ENCODE measurements at regions not wholly inside any gene's neighbourhood (a gene's known extent, or its start where the extent isn't known, plus 50 kb on each side); places are given as distances from the start of the nearest gene placed in this dataset.

DNA sequence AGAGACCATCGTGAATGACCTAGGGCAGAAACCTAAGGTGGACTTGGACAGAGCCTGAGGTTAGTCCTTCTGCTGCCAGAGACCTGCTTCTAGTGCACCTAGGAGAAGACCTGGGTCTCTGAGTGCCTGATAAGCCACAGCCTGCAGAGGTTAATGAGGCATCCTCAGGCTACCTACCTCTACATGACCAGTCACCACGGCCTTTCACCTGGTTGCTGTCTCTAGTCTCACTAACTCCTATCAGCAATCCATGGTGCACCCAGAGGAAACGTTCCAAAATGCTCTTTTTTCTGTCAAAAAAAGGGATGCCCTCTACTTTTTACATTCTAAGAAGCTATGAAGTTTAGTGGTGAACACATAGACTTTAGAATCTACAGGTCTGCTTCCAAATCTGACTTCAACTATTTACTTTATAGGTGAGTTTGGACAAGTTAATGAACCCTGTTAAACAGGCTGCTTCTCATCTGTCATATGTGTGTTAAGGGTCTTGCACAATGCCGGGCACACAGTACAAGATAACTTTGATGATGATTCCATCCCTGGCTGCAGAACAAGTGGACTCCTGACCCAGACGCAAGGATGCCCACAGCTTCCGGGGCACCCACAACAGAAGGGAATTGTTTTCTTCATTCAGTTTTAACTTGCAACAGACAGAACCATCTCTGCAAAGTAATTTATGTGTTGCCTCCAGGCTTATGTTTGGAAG lies 469.9 kb upstream of the CDH5 start:
- no peaks in the 10 kb centered on the region for H3K27me3 ChIP-seq (ENCODE audit: insufficient read depth, poor library complexity, severe bottlenecking)
- TF ChIP-seq, protein P1, sequence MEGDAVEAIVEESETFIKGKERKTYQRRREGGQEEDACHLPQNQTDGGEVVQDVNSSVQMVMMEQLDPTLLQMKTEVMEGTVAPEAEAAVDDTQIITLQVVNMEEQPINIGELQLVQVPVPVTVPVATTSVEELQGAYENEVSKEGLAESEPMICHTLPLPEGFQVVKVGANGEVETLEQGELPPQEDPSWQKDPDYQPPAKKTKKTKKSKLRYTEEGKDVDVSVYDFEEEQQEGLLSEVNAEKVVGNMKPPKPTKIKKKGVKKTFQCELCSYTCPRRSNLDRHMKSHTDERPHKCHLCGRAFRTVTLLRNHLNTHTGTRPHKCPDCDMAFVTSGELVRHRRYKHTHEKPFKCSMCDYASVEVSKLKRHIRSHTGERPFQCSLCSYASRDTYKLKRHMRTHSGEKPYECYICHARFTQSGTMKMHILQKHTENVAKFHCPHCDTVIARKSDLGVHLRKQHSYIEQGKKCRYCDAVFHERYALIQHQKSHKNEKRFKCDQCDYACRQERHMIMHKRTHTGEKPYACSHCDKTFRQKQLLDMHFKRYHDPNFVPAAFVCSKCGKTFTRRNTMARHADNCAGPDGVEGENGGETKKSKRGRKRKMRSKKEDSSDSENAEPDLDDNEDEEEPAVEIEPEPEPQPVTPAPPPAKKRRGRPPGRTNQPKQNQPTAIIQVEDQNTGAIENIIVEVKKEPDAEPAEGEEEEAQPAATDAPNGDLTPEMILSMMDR (IDR thresholded peaks at IDR 0.05; ENCODE audit: insufficient read depth, low read length), result no peak
- TF ChIP-seq, protein P2, sequence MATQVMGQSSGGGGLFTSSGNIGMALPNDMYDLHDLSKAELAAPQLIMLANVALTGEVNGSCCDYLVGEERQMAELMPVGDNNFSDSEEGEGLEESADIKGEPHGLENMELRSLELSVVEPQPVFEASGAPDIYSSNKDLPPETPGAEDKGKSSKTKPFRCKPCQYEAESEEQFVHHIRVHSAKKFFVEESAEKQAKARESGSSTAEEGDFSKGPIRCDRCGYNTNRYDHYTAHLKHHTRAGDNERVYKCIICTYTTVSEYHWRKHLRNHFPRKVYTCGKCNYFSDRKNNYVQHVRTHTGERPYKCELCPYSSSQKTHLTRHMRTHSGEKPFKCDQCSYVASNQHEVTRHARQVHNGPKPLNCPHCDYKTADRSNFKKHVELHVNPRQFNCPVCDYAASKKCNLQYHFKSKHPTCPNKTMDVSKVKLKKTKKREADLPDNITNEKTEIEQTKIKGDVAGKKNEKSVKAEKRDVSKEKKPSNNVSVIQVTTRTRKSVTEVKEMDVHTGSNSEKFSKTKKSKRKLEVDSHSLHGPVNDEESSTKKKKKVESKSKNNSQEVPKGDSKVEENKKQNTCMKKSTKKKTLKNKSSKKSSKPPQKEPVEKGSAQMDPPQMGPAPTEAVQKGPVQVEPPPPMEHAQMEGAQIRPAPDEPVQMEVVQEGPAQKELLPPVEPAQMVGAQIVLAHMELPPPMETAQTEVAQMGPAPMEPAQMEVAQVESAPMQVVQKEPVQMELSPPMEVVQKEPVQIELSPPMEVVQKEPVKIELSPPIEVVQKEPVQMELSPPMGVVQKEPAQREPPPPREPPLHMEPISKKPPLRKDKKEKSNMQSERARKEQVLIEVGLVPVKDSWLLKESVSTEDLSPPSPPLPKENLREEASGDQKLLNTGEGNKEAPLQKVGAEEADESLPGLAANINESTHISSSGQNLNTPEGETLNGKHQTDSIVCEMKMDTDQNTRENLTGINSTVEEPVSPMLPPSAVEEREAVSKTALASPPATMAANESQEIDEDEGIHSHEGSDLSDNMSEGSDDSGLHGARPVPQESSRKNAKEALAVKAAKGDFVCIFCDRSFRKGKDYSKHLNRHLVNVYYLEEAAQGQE (IDR thresholded peaks at IDR 0.05; ENCODE audit: insufficient replicate concordance, low read depth), result no peak
- TF ChIP-seq SPI1 (IDR thresholded peaks at IDR 0.05; ENCODE audit: borderline replicate concordance, low read depth) (no peak), GABPA (IDR thresholded peaks at IDR 0.05; ENCODE audit: low read depth) (no peak)
- H3K27ac ChIP-seq (replicated peaks), result no peak overlapping the region

DNA sequence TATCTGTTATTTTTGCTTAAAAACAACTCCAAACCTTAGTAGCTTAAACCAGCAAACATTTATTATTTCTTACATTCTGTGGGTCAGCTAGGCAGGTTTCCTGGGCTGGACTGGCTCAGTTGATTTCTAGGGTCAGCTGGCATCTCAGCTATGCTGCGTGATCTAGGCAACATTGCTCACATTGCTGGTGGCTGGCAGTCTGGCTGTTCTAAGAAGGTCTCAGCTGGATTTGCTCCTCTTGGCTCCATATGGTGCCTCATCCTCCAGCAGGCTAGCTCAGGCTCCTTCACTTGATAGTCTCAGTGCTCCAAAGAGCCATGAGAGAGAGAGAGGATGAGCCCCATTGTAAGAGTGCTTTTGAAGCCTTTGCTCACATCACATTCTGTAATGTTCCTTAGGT lies 470.6 kb upstream of the CDH5 start:
- H3K4me3 ChIP-seq (replicated peaks; ENCODE audit: insufficient read depth, low read length), result no peak overlapping the region
- DNase-seq (ENCODE audit: low read depth in 1 of 2, low spot score in 1 of 2), result no peak
- H3K27me3 ChIP-seq (ENCODE audit: insufficient read depth, poor library complexity, severe bottlenecking), result no peaks in the 10 kb centered on the region
- H3K27ac ChIP-seq (replicated peaks), result no peak overlapping the region
- TF ChIP-seq, protein P1 (IDR thresholded peaks at IDR 0.05; ENCODE audit: insufficient read depth, low read length), result no peak
- TF ChIP-seq GABPA (IDR thresholded peaks at IDR 0.05; ENCODE audit: low read depth), result no peak

More for the DNA sequence above, 469.9 kb upstream of the CDH5 start:
- DNase-seq (ENCODE audit: low read depth in 1 of 2, low spot score in 1 of 2), result no peak
- H3K4me3 ChIP-seq (replicated peaks; ENCODE audit: insufficient read depth, low read length), result no peak overlapping the region

DNA sequence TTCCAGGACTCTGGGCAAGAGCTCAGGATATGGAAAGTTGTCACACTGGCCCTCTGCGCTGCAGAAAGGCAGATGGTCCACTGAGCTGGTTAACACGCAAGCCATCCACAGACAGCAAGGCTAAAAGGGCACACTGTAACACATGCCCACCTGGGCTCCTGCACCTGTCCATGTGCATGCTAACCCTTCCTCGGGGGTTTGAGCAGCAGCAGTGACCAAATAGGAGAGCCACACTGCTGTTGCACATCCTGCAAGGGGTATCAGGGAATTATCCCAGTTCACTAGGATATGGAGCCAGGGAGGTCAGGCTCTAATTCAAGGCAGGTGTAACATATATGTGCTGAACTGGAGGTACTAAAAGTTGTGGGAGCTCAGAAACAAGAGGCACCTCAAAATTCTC lies 471.0 kb upstream of the CDH5 start:
- H3K27ac ChIP-seq (replicated peaks), result no peak overlapping the region
- H3K27me3 ChIP-seq (ENCODE audit: insufficient read depth, poor library complexity, severe bottlenecking), result no peaks in the 10 kb centered on the region
- no peak for TF ChIP-seq GABPA (IDR thresholded peaks at IDR 0.05; ENCODE audit: low read depth)
- no peak for TF ChIP-seq SPI1 (IDR thresholded peaks at IDR 0.05; ENCODE audit: borderline replicate concordance, low read depth)
- TF ChIP-seq, protein P1 (IDR thresholded peaks at IDR 0.05; ENCODE audit: insufficient read depth, low read length), result no peak
- TF ChIP-seq, protein P2 (IDR thresholded peaks at IDR 0.05; ENCODE audit: insufficient replicate concordance, low read depth), result no peak
- TF ChIP-seq POLR2AphosphoS5 (IDR thresholded peaks at IDR 0.05; ENCODE audit: low read depth), result no peak
- no peak for DNase-seq (ENCODE audit: low read depth in 1 of 2, low spot score in 1 of 2)
- H3K4me3 ChIP-seq (replicated peaks; ENCODE audit: insufficient read depth, low read length), result no peak overlapping the region

DNA sequence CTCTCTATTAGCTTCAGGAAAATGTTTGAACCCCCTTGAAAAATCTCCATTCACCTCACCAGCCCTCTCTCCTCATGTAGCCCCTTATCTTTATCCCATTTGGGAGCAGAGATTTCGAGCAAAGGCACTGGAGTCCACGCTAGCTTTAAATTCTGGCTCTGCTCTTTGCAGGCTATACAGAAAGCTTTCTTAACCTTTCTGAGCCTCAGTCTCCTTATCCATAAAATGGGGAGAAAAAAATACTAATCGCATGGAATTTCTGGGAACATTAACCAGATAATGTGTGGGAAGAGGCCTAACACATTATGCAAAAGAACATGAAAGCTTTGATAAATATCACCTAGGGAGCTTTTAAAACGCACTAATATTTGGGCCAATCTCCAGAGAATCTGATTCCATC lies 476.3 kb upstream of the CDH5 start:
- no peak overlapping the region for H3K4me3 ChIP-seq (replicated peaks; ENCODE audit: insufficient read depth, low read length)
- H3K27me3 ChIP-seq (ENCODE audit: insufficient read depth, poor library complexity, severe bottlenecking), result no peaks in the 10 kb centered on the region
- no peak overlapping the region for H3K27ac ChIP-seq (replicated peaks)
- TF ChIP-seq, protein P1 (IDR thresholded peaks at IDR 0.05; ENCODE audit: insufficient read depth, low read length), result no peak
- TF ChIP-seq POLR2AphosphoS5 (IDR thresholded peaks at IDR 0.05; ENCODE audit: low read depth), result no peak
- TF ChIP-seq, protein P2 (IDR thresholded peaks at IDR 0.05; ENCODE audit: insufficient replicate concordance, low read depth), result no peak
- TF ChIP-seq GABPA (IDR thresholded peaks at IDR 0.05; ENCODE audit: low read depth), result no peak
- no peak for TF ChIP-seq SPI1 (IDR thresholded peaks at IDR 0.05; ENCODE audit: borderline replicate concordance, low read depth)
- no peak for DNase-seq (ENCODE audit: low read depth in 1 of 2, low spot score in 1 of 2)
